H1 (cell line): ENCODE measurements at regions not wholly inside any gene's neighbourhood (a gene's known extent, or its start where the extent isn't known, plus 50 kb on each side); places are given as distances from the start of the nearest gene placed in this dataset.

Experiments
- CTCF ChIA-PET: fragments of 300-600 bp; sonication (Branson Sonifier 250); formaldehyde crosslinking; loops from one replicate; lab custom pipeline; 2021; ENCODE audit not compliant: partially characterized antibody; lab: Charles Lee
- POLR2A ChIA-PET: fragments of 300-600 bp; sonication (Branson Sonifier 250); formaldehyde crosslinking; loops from one replicate; lab custom pipeline; 2021; ENCODE audit warnings: inconsistent platforms; ENCODE audit not compliant: partially characterized antibody; lab: Charles Lee
- DNase-seq, 2 experiments: peaks; one replicate each; pipeline versions ENCODE4 v3.0.0 to v3.0.0-alpha.2; 2010 to 2022; ENCODE audit warnings: low spot score in 2 of 2, low read depth in 1 of 2, mixed read lengths in 1 of 2
- FAIRE-seq: peaks from 2 replicates; lab custom pipeline; 2011; peaks lifted over from hg19 to GRCh38; lab: Jason Lieb, UNC
- H2AFZ ChIP-seq: 2 replicates; pipeline ENCODE4 v1.8.1; 2012; ENCODE audit warnings: low read length, inconsistent platforms
- H2AK5ac ChIP-seq: 2 replicates; pipeline ENCODE4 v1.6.1; 2013; ENCODE audit warnings: low read depth, low read length
- H2BK120ac ChIP-seq: replicated peaks from 2 replicates; pipeline ENCODE3; 2013; ENCODE audit warnings: low read depth, low read length, inconsistent platforms
- H2BK12ac ChIP-seq: 2 replicates; pipeline ENCODE4 v1.6.1; 2013; ENCODE audit warnings: low read depth, low read length
- H2BK15ac ChIP-seq: 2 replicates; pipeline ENCODE4 v1.6.1; 2013; ENCODE audit warnings: low read length
- H2BK20ac ChIP-seq: 2 replicates; pipeline ENCODE4 v1.6.1; 2013; ENCODE audit warnings: low read length
- H2BK5ac ChIP-seq: 2 replicates; pipeline ENCODE4 v1.6.1; 2013; ENCODE audit warnings: low read depth, low read length
- H3K14ac ChIP-seq: 2 replicates; pipeline ENCODE4 v1.6.1; 2013; ENCODE audit warnings: inconsistent platforms; ENCODE audit not compliant: insufficient read length
- H3K18ac ChIP-seq: 2 replicates; pipeline ENCODE4 v1.6.1; 2013; ENCODE audit warnings: low read length; ENCODE audit errors: extremely low read depth
- H3K23ac ChIP-seq: 2 replicates; pipeline ENCODE4 v1.6.1; 2013; ENCODE audit warnings: inconsistent platforms; ENCODE audit not compliant: insufficient read length
- H3K23me2 ChIP-seq: 2 replicates; pipeline ENCODE4 v1.6.1; 2013; ENCODE audit warnings: low read depth, low read length
- H3K27ac ChIP-seq: 2 replicates; pipeline ENCODE4 v1.6.1; 2011; ENCODE audit warnings: low read depth, low read length, inconsistent platforms
- H3K27me3 ChIP-seq, 4 experiments: replicated peaks in 1 of 4; 1 replicate in 1 of 4; 2 replicates in 3 of 4; pipeline versions ENCODE4 v1.6.1 to v1.8.1; 2011 to 2013; ENCODE audit warnings: low read length in 3 of 4, mild to moderate bottlenecking in 3 of 4, inconsistent platforms in 2 of 4, mixed read lengths in 2 of 4, moderate library complexity in 1 of 4; ENCODE audit not compliant: control insufficient read depth in 3 of 4, insufficient read depth in 3 of 4; ENCODE audit errors: extremely low read depth in 1 of 4
- H3K36me3 ChIP-seq, 4 experiments: 2 replicates each; pipeline versions ENCODE4 v1.6.1 to v1.8.1; 2011 to 2013; ENCODE audit warnings: mild to moderate bottlenecking in 4 of 4, low read length in 3 of 4, moderate library complexity in 2 of 4, control low read depth in 1 of 4, inconsistent platforms in 1 of 4; ENCODE audit not compliant: insufficient read depth in 4 of 4, control insufficient read depth in 2 of 4
- H3K4ac ChIP-seq: replicated peaks from 2 replicates; pipeline ENCODE3; 2013; ENCODE audit warnings: low read length, low read depth, mixed read lengths, inconsistent platforms; ENCODE audit not compliant: insufficient read length
- H3K4me1 ChIP-seq, 4 experiments: replicated peaks in 1 of 4; 1 replicate in 1 of 4; 2 replicates in 3 of 4; pipeline versions ENCODE4 v1.6.1 to v1.8.1; 2011 to 2013; ENCODE audit warnings: low read length in 3 of 4, inconsistent platforms in 2 of 4, mixed read lengths in 1 of 4; ENCODE audit not compliant: insufficient read depth in 4 of 4, control insufficient read depth in 3 of 4
- H3K4me2 ChIP-seq, 2 experiments: 2 replicates each; pipeline versions ENCODE4 v1.6.1 to v1.8.1; 2011 to 2013; ENCODE audit warnings: low read depth in 2 of 2, low read length in 2 of 2, control low read depth in 1 of 2, inconsistent platforms in 1 of 2, mild to moderate bottlenecking in 1 of 2; ENCODE audit not compliant: insufficient read depth in 1 of 2
- H3K4me3 ChIP-seq, 4 experiments: fragments of 200-600, 300-600 bp in 1 of 4; sonication (generic), shearing (Covaris generic), sonication (Bioruptor Twin) in 1 of 4; 2 replicates each; pipeline versions ENCODE4 v1.5.1 to v1.8.1; 2011 to 2016; ENCODE audit warnings: low read length in 4 of 4, low read depth in 3 of 4, control low read depth in 2 of 4, inconsistent platforms in 2 of 4, mild to moderate bottlenecking in 2 of 4, mixed read lengths in 1 of 4, moderate library complexity in 1 of 4; ENCODE audit not compliant: insufficient read depth in 2 of 4; ENCODE audit errors: extremely low read depth in 1 of 4
- H3K56ac ChIP-seq: replicated peaks from 2 replicates; pipeline ENCODE3; 2013; ENCODE audit warnings: low read depth, mild to moderate bottlenecking, mixed read lengths, low read length, inconsistent platforms; ENCODE audit not compliant: insufficient read length
- H3K79me1 ChIP-seq: 2 replicates; pipeline ENCODE4 v1.6.1; 2013; ENCODE audit warnings: low read depth, low read length, control low read depth
- H3K79me2 ChIP-seq, 2 experiments: 2 replicates each; pipeline versions ENCODE4 v1.6.1 to v1.8.1; 2012 to 2013; ENCODE audit warnings: low read length in 2 of 2, mild to moderate bottlenecking in 2 of 2, inconsistent platforms in 1 of 2; ENCODE audit not compliant: insufficient read depth in 2 of 2, control insufficient read depth in 1 of 2
- H3K9ac ChIP-seq, 4 experiments: replicated peaks in 1 of 4; 1 replicate in 1 of 4; 2 replicates in 3 of 4; pipeline versions ENCODE4 v1.6.1 to v1.8.1; 2011 to 2013; ENCODE audit warnings: low read depth in 3 of 4, low read length in 3 of 4, control low read depth in 2 of 4, mild to moderate bottlenecking in 2 of 4, moderate library complexity in 2 of 4, inconsistent platforms in 1 of 4; ENCODE audit errors: extremely low read depth in 1 of 4
- H3K9me3 ChIP-seq, 2 experiments: 2 replicates each; pipeline versions ENCODE4 v1.6.1 to v1.8.1; 2012 to 2013; ENCODE audit warnings: mild to moderate bottlenecking in 2 of 2, moderate library complexity in 2 of 2, control low read depth in 1 of 2, inconsistent platforms in 1 of 2, low read depth in 1 of 2, low read length in 1 of 2, mixed read lengths in 1 of 2; ENCODE audit not compliant: insufficient read depth in 2 of 2
- H4K20me1 ChIP-seq, 2 experiments: replicated peaks in 1 of 2; 2 replicates each; pipeline versions ENCODE3 to v1.8.1; 2011 to 2013; ENCODE audit warnings: inconsistent platforms in 2 of 2, low read length in 2 of 2, mild to moderate bottlenecking in 1 of 2; ENCODE audit not compliant: insufficient read depth in 2 of 2, control insufficient read depth in 1 of 2
- H4K5ac ChIP-seq: 2 replicates; pipeline ENCODE4 v1.6.1; 2013; ENCODE audit warnings: low read length, low read depth, mixed read lengths, inconsistent platforms; ENCODE audit not compliant: insufficient read length
- H4K8ac ChIP-seq: 2 replicates; pipeline ENCODE4 v1.8.0; 2013; ENCODE audit warnings: mild to moderate bottlenecking, moderate library complexity, low read length, inconsistent platforms; ENCODE audit not compliant: insufficient read depth; ENCODE audit errors: extremely low read depth
- H4K91ac ChIP-seq: replicated peaks from 2 replicates; pipeline ENCODE3; 2013; ENCODE audit warnings: low read length, mixed read lengths, inconsistent platforms; ENCODE audit not compliant: insufficient read length
- CTBP2 ChIP-seq: IDR thresholded peaks from 2 replicates; pipeline ENCODE4 v1.7.0; 2011; ENCODE audit warnings: borderline replicate concordance, mild to moderate bottlenecking, moderate library complexity, mixed read lengths, low read length; ENCODE audit not compliant: insufficient read depth, insufficient read length
- KDM4A ChIP-seq: IDR thresholded peaks from one replicate; pipeline ENCODE4 v1.7.1; 2012; ENCODE audit warnings: low read depth, mild to moderate bottlenecking, moderate library complexity, low read length, inconsistent platforms; ENCODE audit not compliant: severe bottlenecking
- SP4 ChIP-seq: IDR thresholded peaks from 2 replicates; pipeline ENCODE4 v1.6.1; 2012; ENCODE audit warnings: low read length, inconsistent platforms
- SUZ12 ChIP-seq: fragments of 200-600 bp; sonication (generic); IDR thresholded peaks from 2 replicates; pipeline ENCODE4 v1.6.1; 2012; ENCODE audit warnings: mild to moderate bottlenecking, inconsistent platforms, low read length, moderate library complexity, mixed read lengths
- WGBS, 2 experiments: shearing (Covaris generic) in 1 of 2; methylation state at CpG; one replicate each; pipeline versions ENCODE4 v1.1.6 to v1.1.7; 2013 to 2015; ENCODE audit warnings: low lambda C conversion rate in 2 of 2, mixed read lengths in 2 of 2, inconsistent platforms in 1 of 2, low coverage in 1 of 2, missing lambda C conversion rate in 1 of 2; ENCODE audit not compliant: insufficient replicate concordance in 2 of 2, insufficient coverage in 1 of 2, insufficient read length in 1 of 2; ENCODE audit errors: extremely low coverage in 1 of 2, missing lambda C conversion rate in 1 of 2; 5-methylcytosine and 5-hydroxymethylcytosine counted together

DNA sequence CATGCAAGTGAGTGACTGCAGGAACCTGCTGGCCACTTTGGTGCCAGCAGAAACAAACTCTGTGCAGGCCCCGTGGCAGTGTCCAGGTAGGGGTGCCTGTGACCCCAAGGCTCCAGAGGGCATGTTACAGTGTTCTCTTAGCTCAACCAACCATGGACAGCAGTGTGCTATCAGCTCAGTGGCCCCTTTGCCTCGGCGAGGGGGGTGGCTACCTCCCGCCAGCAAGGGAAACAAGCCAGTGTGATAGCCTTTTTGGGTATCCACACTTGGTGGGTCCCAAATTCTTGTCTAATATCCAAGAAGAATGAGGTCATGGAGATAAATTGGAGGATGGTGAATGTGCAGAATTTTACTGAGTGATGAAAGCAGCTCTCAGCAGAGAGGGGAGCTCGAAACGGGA lies 298.6 kb upstream of the SLC30A5 start:
- Histone ChIP-seq H3K14ac (no peak overlapping the region), H2BK120ac (no peak overlapping the region), H2AFZ (no peak overlapping the region), H3K27me3 (peaks cover 0 to 13% (median 5%) of the 10 kb centered on the region in 4 experiments; a peak in 4 of 7 replicates), H3K4me2 (no peak overlapping the region), H3K36me3 (no peaks in the 10 kb centered on the region), H2BK12ac (no peak overlapping the region), H3K4me1 (peaks cover 0 to 4% (median 2%) of the 10 kb centered on the region in 4 experiments; a peak in 4 of 7 replicates), H3K56ac (no peak overlapping the region), H2BK5ac (no peak overlapping the region), H3K79me2 (no peaks in the 10 kb centered on the region), H3K79me1 (no peaks in the 10 kb centered on the region), H4K20me1 (no peaks in the 10 kb centered on the region), H3K4me3 (no peak overlapping the region), H4K5ac (no peak overlapping the region), H2AK5ac (no peak overlapping the region), H3K23ac (no peak overlapping the region), H3K4ac (no peak overlapping the region), H3K27ac (no peak overlapping the region), H2BK20ac (no peak overlapping the region; the same call in 1 of the 2 replicates), H3K23me2 (no peaks in the 10 kb centered on the region; the same call in 1 of the 2 replicates), H3K9ac (no peak overlapping the region), H4K91ac (no peak overlapping the region), H4K8ac (no peak overlapping the region), H3K9me3 (peaks cover 0 to 2% of the 10 kb centered on the region in 2 experiments; a peak in 1 of 4 replicates), H3K18ac (no peak overlapping the region), H2BK15ac (no peak overlapping the region)
- TF ChIP-seq CTBP2 (no peak), SP4 (no peak), SUZ12 (no peak), KDM4A (no peak)
- ChIA-PET POLR2A (no interaction called here), CTCF (interaction anchor here (1.1 kb wide), 1 partner anchor 14 kb away, joined by 3 read pairs; no protein-coding TSS in a partner anchor)
- 89% methylated on average over 6 of the region's 6 CpGs; no CpG with 5 or more reads in 1 of the 2 experiments for WGBS, 2 experiments
- DNase-seq, result no peak
- FAIRE-seq, result no peak
